ENCODE measurements at regions not wholly inside any gene's neighbourhood (a gene's known extent, or its start where the extent isn't known, plus 50 kb on each side); places are given as distances from the start of the nearest gene placed in this dataset.

DNA sequence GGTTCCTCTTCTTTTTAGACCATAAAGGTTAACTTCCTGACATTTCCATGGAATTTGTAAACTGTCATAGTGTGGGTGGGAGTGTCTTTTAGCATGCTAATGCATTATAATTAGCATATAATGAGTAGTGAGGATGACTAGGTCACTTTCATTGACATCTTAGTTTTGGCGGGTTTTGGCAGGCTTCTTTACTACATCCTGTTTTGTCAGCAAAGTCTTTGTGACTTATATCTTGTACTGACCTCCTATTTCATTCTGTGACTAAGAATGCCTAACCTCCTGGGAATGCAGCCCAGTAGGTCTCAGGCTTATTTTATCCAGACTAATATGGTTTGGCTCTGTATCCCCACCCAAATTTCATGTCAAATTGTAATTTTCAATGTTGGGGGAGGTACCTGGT, 149.6 kb upstream of the SYNCRIP start:
- H3K27ac Mint-ChIP-seq, result no peak overlapping the region
- TF ChIP-seq CTCF (conservative IDR thresholded peaks at IDR 0.05), result no peak
- WGBS, 2 experiments (ENCODE audit: insufficient coverage in 1 of 2, insufficient read length in 1 of 2), result 85 to 89% methylated on average over 1 of the region's 1 CpG
- H3K4me1 Mint-ChIP-seq, result no peaks in the 10 kb centered on the region
- H3K27me3 Mint-ChIP-seq (ENCODE audit: insufficient read depth), result no peaks in the 10 kb centered on the region
- no peak for DNase-seq
- H3K36me3 Mint-ChIP-seq (ENCODE audit: low read depth), result no peaks in the 10 kb centered on the region
- no peak overlapping the region for H3K4me3 ChIP-seq (ENCODE audit: low read length)
- no peak overlapping the region for H3K4me3 Mint-ChIP-seq
- no peaks in the 10 kb centered on the region for H3K27me3 ChIP-seq (ENCODE audit: control insufficient read depth, insufficient read depth, low read length, poor library complexity, severe bottlenecking)
- no peaks in the 10 kb centered on the region for H3K4me1 ChIP-seq (ENCODE audit: control insufficient read depth, insufficient read depth, low read length)
- no peaks in the 10 kb centered on the region for H3K36me3 ChIP-seq (ENCODE audit: control insufficient read depth, insufficient read depth, low read length)
- peaks cover 26% of the 10 kb centered on the region for H3K9me3 Mint-ChIP-seq
- H3K9me3 ChIP-seq (ENCODE audit: control insufficient read depth, low read length), result peaks cover 16% of the 10 kb centered on the region
- H3K27ac ChIP-seq (ENCODE audit: low read depth, low read length), result no peak overlapping the region
- H3K9ac ChIP-seq (ENCODE audit: extremely low read depth, low read length, poor library complexity, severe bottlenecking), result no peak overlapping the region

DNA sequence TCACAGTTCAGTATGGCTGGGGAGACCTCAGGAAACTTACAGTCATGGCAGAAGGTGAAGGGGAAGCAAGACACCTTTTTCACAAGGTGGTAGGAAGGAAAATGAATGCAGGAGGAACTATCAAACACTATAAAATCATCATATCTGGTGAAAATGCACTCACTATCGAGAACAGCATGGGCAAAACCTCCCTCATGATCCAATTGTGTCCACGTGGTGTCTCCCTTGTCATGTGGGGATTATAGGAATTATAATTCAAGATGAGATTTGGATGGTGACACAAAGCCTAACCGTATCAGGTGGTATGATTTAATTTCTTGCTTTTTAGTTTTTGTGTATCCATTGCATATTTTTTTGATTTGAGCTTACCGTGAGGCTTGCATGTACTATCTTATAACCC, 133.2 kb upstream of the SYNCRIP start:
- H3K27ac ChIP-seq (ENCODE audit: low read depth, low read length), result no peak overlapping the region
- H3K9ac ChIP-seq (ENCODE audit: extremely low read depth, low read length, poor library complexity, severe bottlenecking), result no peak overlapping the region
- peaks cover 9% of the 10 kb centered on the region for H3K9me3 Mint-ChIP-seq
- H3K27me3 ChIP-seq (ENCODE audit: control insufficient read depth, insufficient read depth, low read length, poor library complexity, severe bottlenecking), result no peaks in the 10 kb centered on the region
- H3K9me3 ChIP-seq (ENCODE audit: control insufficient read depth, low read length), result peaks cover 7% of the 10 kb centered on the region
- WGBS, 2 experiments (ENCODE audit: insufficient coverage in 1 of 2, insufficient read length in 1 of 2), result 89 to 93% methylated on average over 2 to 4 of the region's 4 CpGs
- no peaks in the 10 kb centered on the region for H3K36me3 ChIP-seq (ENCODE audit: control insufficient read depth, insufficient read depth, low read length)
- H3K27ac Mint-ChIP-seq, result no peak overlapping the region
- no peaks in the 10 kb centered on the region for H3K27me3 Mint-ChIP-seq (ENCODE audit: insufficient read depth)
- H3K4me3 Mint-ChIP-seq, result no peak overlapping the region
- H3K4me3 ChIP-seq (ENCODE audit: low read length), result no peak overlapping the region
- H3K36me3 Mint-ChIP-seq (ENCODE audit: low read depth), result peaks cover 2% of the 10 kb centered on the region
- no peaks in the 10 kb centered on the region for H3K4me1 ChIP-seq (ENCODE audit: control insufficient read depth, insufficient read depth, low read length)
- no peak for DNase-seq
- no peak for TF ChIP-seq CTCF (conservative IDR thresholded peaks at IDR 0.05)
- H3K4me1 Mint-ChIP-seq, result peaks cover 5% of the 10 kb centered on the region

DNA sequence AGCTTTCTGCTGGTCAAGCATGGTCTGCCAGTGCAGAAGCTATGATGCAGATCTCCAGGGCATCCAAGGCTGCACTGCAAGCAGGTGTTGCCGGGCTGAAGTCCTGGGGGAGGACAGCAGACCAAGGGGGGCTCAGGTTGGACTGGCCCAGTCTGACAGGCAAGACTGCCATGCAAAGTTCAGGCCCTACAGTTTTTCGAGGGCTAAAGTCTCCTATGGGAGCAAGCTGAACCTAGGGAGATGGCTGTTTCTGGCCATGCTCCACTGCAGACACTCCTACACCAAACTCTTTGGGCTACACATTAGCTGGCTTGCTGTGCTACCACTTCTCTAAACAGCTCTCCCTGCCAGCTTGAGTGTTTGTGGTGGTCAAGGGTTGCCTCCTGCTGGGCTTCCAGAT, 130.0 kb upstream of the SYNCRIP start:
- WGBS, 2 experiments (ENCODE audit: insufficient coverage in 1 of 2, insufficient read length in 1 of 2), result 89 to 100% methylated on average over 1 to 2 of the region's 2 CpGs
- no peak overlapping the region for H3K27ac Mint-ChIP-seq
- no peak for TF ChIP-seq CTCF (conservative IDR thresholded peaks at IDR 0.05)
- no peaks in the 10 kb centered on the region for H3K27me3 Mint-ChIP-seq (ENCODE audit: insufficient read depth)
- no peak overlapping the region for H3K4me3 Mint-ChIP-seq
- H3K9me3 Mint-ChIP-seq, result no peaks in the 10 kb centered on the region
- H3K36me3 Mint-ChIP-seq (ENCODE audit: low read depth), result no peaks in the 10 kb centered on the region
- Histone ChIP-seq H3K36me3 (ENCODE audit: control insufficient read depth, insufficient read depth, low read length) (no peaks in the 10 kb centered on the region), H3K27me3 (ENCODE audit: control insufficient read depth, insufficient read depth, low read length, poor library complexity, severe bottlenecking) (no peaks in the 10 kb centered on the region), H3K9ac (ENCODE audit: extremely low read depth, low read length, poor library complexity, severe bottlenecking) (no peak overlapping the region), H3K4me3 (ENCODE audit: low read length) (no peak overlapping the region), H3K9me3 (ENCODE audit: control insufficient read depth, low read length) (no peaks in the 10 kb centered on the region), H3K27ac (ENCODE audit: low read depth, low read length) (no peak overlapping the region), H3K4me1 (ENCODE audit: control insufficient read depth, insufficient read depth, low read length) (no peaks in the 10 kb centered on the region)
- DNase-seq, result no peak
- H3K4me1 Mint-ChIP-seq, result peaks cover 5% of the 10 kb centered on the region

Data from endodermal cell (in vitro differentiated cells).